ENCODE measurements at regions not wholly inside any gene's neighbourhood (a gene's known extent, or its start where the extent isn't known, plus 50 kb on each side); places are given as distances from the start of the nearest gene placed in this dataset.

- H3K36me3 Mint-ChIP-seq, result no peaks in the 10 kb centered on the region
- no peak overlapping the region for H2AFZ ChIP-seq (replicated peaks)
- no peaks in the 10 kb centered on the region for H3K9me3 Mint-ChIP-seq
- no peak overlapping the region for H3K4me3 ChIP-seq
- no peak overlapping the region for H3K4me3 Mint-ChIP-seq
- H3K4me1 Mint-ChIP-seq, result peaks cover 18% of the 10 kb centered on the region
- no peaks in the 10 kb centered on the region for H3K36me3 ChIP-seq
- no peak overlapping the region for H3K4me2 ChIP-seq
- H3K9ac ChIP-seq, result no peak overlapping the region
- no peak overlapping the region for H3K27ac ChIP-seq
- peaks cover 4% of the 10 kb centered on the region for H3K27me3 Mint-ChIP-seq (ENCODE audit: insufficient read depth, low read depth)
- no peaks in the 10 kb centered on the region for H3K27me3 ChIP-seq
- H4K20me1 ChIP-seq (ENCODE audit: low read depth), result no peaks in the 10 kb centered on the region
- no peaks in the 10 kb centered on the region for H3K79me2 ChIP-seq (ENCODE audit: low read depth)
- H3K4me1 ChIP-seq, result peaks cover 9% of the 10 kb centered on the region
- H3K27ac Mint-ChIP-seq, result no peak overlapping the region
- DNase-seq (ENCODE audit: low spot score), result no peak
- TF ChIP-seq EZH2phosphoT487 (IDR thresholded peaks at IDR 0.05) (no peak), CTCF (IDR thresholded peaks at IDR 0.05) (no peak), EZH2 (IDR thresholded peaks at IDR 0.05) (no peak)
- H3F3A ChIP-seq (ENCODE audit: low read depth), result no peaks in the 10 kb centered on the region
- no peaks in the 10 kb centered on the region for H3K9me3 ChIP-seq (ENCODE audit: low read depth)
Measured at GRCh38 chr6:6716998-6717763, 128.7 kb downstream of the LY86 start.

GRCh38 chr6:6717953-6718352, 129.4 kb downstream of the LY86 start:
- Mint-ChIP-seq H3K27me3 (ENCODE audit: insufficient read depth, low read depth) (peaks cover 4% of the 10 kb centered on the region), H3K4me3 (no peak overlapping the region), H3K9me3 (no peaks in the 10 kb centered on the region), H3K27ac (no peak overlapping the region), H3K36me3 (no peaks in the 10 kb centered on the region), H3K4me1 (peaks cover 14% of the 10 kb centered on the region)
- Histone ChIP-seq H3K4me3 (no peak overlapping the region), H3K79me2 (ENCODE audit: low read depth) (no peaks in the 10 kb centered on the region), H3F3A (ENCODE audit: low read depth) (no peaks in the 10 kb centered on the region), H4K20me1 (ENCODE audit: low read depth) (no peaks in the 10 kb centered on the region), H3K9ac (no peak overlapping the region), H3K4me2 (no peak overlapping the region), H2AFZ (replicated peaks) (no peak overlapping the region), H3K27me3 (no peaks in the 10 kb centered on the region), H3K36me3 (no peaks in the 10 kb centered on the region), H3K4me1 (peaks cover 7% of the 10 kb centered on the region), H3K9me3 (ENCODE audit: low read depth) (no peaks in the 10 kb centered on the region), H3K27ac (no peak overlapping the region)
- no peak for TF ChIP-seq EZH2 (IDR thresholded peaks at IDR 0.05)
- no peak for DNase-seq (ENCODE audit: low spot score)

- H3K27me3 ChIP-seq, result no peaks in the 10 kb centered on the region
- Mint-ChIP-seq H3K36me3 (no peaks in the 10 kb centered on the region), H3K4me1 (peaks cover 21% of the 10 kb centered on the region), H3K27me3 (ENCODE audit: insufficient read depth, low read depth) (no peaks in the 10 kb centered on the region), H3K4me3 (no peak overlapping the region), H3K27ac (no peak overlapping the region), H3K9me3 (no peaks in the 10 kb centered on the region)
- H2AFZ ChIP-seq (replicated peaks), result no peak overlapping the region
- no peaks in the 10 kb centered on the region for H3K36me3 ChIP-seq
- H3K27ac ChIP-seq, result no peak overlapping the region
- H3K4me3 ChIP-seq, result no peak overlapping the region
- H3K9me3 ChIP-seq (ENCODE audit: low read depth), result no peaks in the 10 kb centered on the region
- H3K4me2 ChIP-seq, result no peak overlapping the region
- peaks cover 8% of the 10 kb centered on the region for H3F3A ChIP-seq (ENCODE audit: low read depth)
- H3K9ac ChIP-seq, result no peak overlapping the region
- peaks cover 27% of the 10 kb centered on the region for H3K4me1 ChIP-seq
- no peak for DNase-seq (ENCODE audit: low spot score)
- no peaks in the 10 kb centered on the region for H4K20me1 ChIP-seq (ENCODE audit: low read depth)
- TF ChIP-seq EZH2phosphoT487 (IDR thresholded peaks at IDR 0.05) (no peak), EZH2 (IDR thresholded peaks at IDR 0.05) (no peak), CTCF (IDR thresholded peaks at IDR 0.05) (no peak)
- H3K79me2 ChIP-seq (ENCODE audit: low read depth), result no peaks in the 10 kb centered on the region
Measured at GRCh38 chr6:6721606-6722005, 133.1 kb downstream of the LY86 start.

- Mint-ChIP-seq H3K27ac (no peak overlapping the region), H3K9me3 (no peaks in the 10 kb centered on the region), H3K27me3 (ENCODE audit: insufficient read depth, low read depth) (no peaks in the 10 kb centered on the region), H3K36me3 (no peaks in the 10 kb centered on the region), H3K4me3 (no peak overlapping the region), H3K4me1 (peaks cover 21% of the 10 kb centered on the region)
- DNase-seq (ENCODE audit: low spot score), result no peak
- H3K9ac ChIP-seq, result no peak overlapping the region
- TF ChIP-seq EZH2phosphoT487 (IDR thresholded peaks at IDR 0.05) (no peak), CTCF (IDR thresholded peaks at IDR 0.05) (no peak), EZH2 (IDR thresholded peaks at IDR 0.05) (no peak)
- no peaks in the 10 kb centered on the region for H3K9me3 ChIP-seq (ENCODE audit: low read depth)
- no peak overlapping the region for H3K4me3 ChIP-seq
- H3K79me2 ChIP-seq (ENCODE audit: low read depth), result no peaks in the 10 kb centered on the region
- H3K4me1 ChIP-seq, result peaks cover 27% of the 10 kb centered on the region
- no peak overlapping the region for H3K27ac ChIP-seq
- no peak overlapping the region for H2AFZ ChIP-seq (replicated peaks)
- no peaks in the 10 kb centered on the region for H4K20me1 ChIP-seq (ENCODE audit: low read depth)
- no peaks in the 10 kb centered on the region for H3K27me3 ChIP-seq
- H3K36me3 ChIP-seq, result no peaks in the 10 kb centered on the region
- H3F3A ChIP-seq (ENCODE audit: low read depth), result peaks cover 8% of the 10 kb centered on the region
- H3K4me2 ChIP-seq, result no peak overlapping the region
Measured at GRCh38 chr6:6722195-6722594, 133.7 kb downstream of the LY86 start.

Data from neural progenitor cell (in vitro differentiated cells).